ENCODE measurements at regions not wholly inside any gene's neighbourhood (a gene's known extent, or its start where the extent isn't known, plus 50 kb on each side); places are given as distances from the start of the nearest gene placed in this dataset.

DNA sequence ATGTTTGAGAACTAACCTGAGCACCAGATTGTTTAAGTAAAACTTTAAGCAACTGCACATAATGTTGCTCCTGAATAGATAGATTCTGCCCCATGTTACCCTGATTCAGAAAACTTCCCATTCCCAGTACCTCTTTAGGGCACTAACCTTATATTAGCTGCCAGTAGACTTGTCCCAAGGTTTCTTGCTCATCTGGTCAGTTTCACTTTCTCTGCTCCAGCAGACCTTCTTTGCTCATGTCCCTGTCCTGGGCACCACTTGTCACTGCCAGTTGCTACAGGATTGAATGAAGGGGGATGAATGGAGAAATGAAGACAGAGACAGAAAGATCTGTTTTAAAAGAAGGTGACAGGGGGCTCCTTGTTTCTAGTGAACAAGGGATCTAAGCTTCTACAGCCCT is 65.2 kb upstream of the UGT2B10 start:
- DNase-seq (no peak), ATAC-seq (ENCODE audit: poor library complexity) (no peak)
- Mint-ChIP-seq H3K27me3 (no peaks in the 10 kb centered on the region), H3K9me3 (no peaks in the 10 kb centered on the region), H3K27ac (no peak overlapping the region), H3K36me3 (ENCODE audit: low read depth) (no peaks in the 10 kb centered on the region), H3K4me1 (ENCODE audit: low read depth) (no peaks in the 10 kb centered on the region), H3K4me3 (no peak overlapping the region)
- no peak overlapping the region for H3K27ac ChIP-seq (ENCODE audit: low read depth in 1 of 2, low read length in 2 of 2)
- no peaks in the 10 kb centered on the region for H3K36me3 ChIP-seq (ENCODE audit: insufficient read depth, low read length)
- intact Hi-C loops (cut with DNase I, micrococcal nuclease) = no loop called here
- H3K4me3 ChIP-seq (ENCODE audit: low read length) = no peak overlapping the region
- ChIA-PET POLR2A (no interaction called here), CTCF (no interaction called here)
- H3K4me1 ChIP-seq (ENCODE audit: insufficient read depth, low read length) = no peaks in the 10 kb centered on the region
- no peaks in the 10 kb centered on the region for H3K27me3 ChIP-seq (ENCODE audit: control insufficient read depth in 1 of 2, insufficient read depth in 2 of 2, low read length in 2 of 2)
- no peak for TF ChIP-seq CTCF (IDR thresholded peaks at IDR 0.05)
- H3K9me3 ChIP-seq (ENCODE audit: control insufficient read depth in 1 of 2, insufficient read depth in 1 of 2, low read length in 2 of 2) = no peaks in the 10 kb centered on the region

DNA sequence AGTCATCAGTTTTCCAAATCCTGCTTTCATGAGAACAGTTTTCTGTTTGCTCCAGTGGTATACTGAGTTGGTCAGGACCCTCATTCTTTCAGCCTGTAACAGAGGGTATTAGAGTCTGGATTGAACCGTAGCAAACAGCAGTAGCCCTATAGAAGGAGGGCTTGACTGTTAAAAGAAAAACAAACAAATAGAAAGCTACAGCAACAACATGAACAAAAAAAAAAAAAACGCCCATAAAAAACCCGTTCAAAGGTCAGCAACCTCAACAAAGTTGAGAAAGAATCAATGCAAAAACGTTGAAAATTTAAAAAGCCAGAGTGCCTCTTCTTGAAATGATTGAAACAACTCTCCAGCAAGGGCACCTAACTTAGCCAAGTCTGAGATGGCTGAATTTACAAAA is 64.7 kb upstream of the UGT2B10 start:
- Histone ChIP-seq H3K9me3 (ENCODE audit: control insufficient read depth in 1 of 2, insufficient read depth in 1 of 2, low read length in 2 of 2) (no peaks in the 10 kb centered on the region), H3K36me3 (ENCODE audit: insufficient read depth, low read length) (no peaks in the 10 kb centered on the region), H3K27me3 (ENCODE audit: control insufficient read depth in 1 of 2, insufficient read depth in 2 of 2, low read length in 2 of 2) (no peaks in the 10 kb centered on the region), H3K4me1 (ENCODE audit: insufficient read depth, low read length) (no peaks in the 10 kb centered on the region), H3K27ac (ENCODE audit: low read depth in 1 of 2, low read length in 2 of 2) (no peak overlapping the region), H3K4me3 (ENCODE audit: low read length) (no peak overlapping the region)
- no peak for ATAC-seq (ENCODE audit: poor library complexity)
- no peak for DNase-seq
- Mint-ChIP-seq H3K27ac (no peak overlapping the region), H3K27me3 (no peaks in the 10 kb centered on the region), H3K9me3 (no peaks in the 10 kb centered on the region), H3K4me1 (ENCODE audit: low read depth) (no peaks in the 10 kb centered on the region), H3K36me3 (ENCODE audit: low read depth) (no peaks in the 10 kb centered on the region), H3K4me3 (no peak overlapping the region)
- TF ChIP-seq CTCF (IDR thresholded peaks at IDR 0.05) = no peak
- ChIA-PET CTCF (no interaction called here), POLR2A (no interaction called here)
- intact Hi-C loops (cut with DNase I, micrococcal nuclease) = no loop called here

GRCh38 chr4:68765876-68766275 is 49.9 kb upstream of the UGT2B10 start:
- Histone ChIP-seq H3K36me3 (ENCODE audit: insufficient read depth, low read length) (no peaks in the 10 kb centered on the region), H3K4me1 (ENCODE audit: insufficient read depth, low read length) (no peaks in the 10 kb centered on the region), H3K27me3 (ENCODE audit: control insufficient read depth in 1 of 2, insufficient read depth in 2 of 2, low read length in 2 of 2) (no peaks in the 10 kb centered on the region), H3K4me3 (ENCODE audit: low read length) (no peak overlapping the region), H3K27ac (ENCODE audit: low read depth in 1 of 2, low read length in 2 of 2) (no peak overlapping the region), H3K9me3 (ENCODE audit: control insufficient read depth in 1 of 2, insufficient read depth in 1 of 2, low read length in 2 of 2) (no peaks in the 10 kb centered on the region)
- TF ChIP-seq CTCF (IDR thresholded peaks at IDR 0.05) = no peak
- no peaks in the 10 kb centered on the region for H3K27me3 Mint-ChIP-seq
- ATAC-seq (ENCODE audit: poor library complexity) (no peak), DNase-seq (no peak)
- ChIA-PET CTCF (no interaction called here), POLR2A (no interaction called here)
- H3K9me3 Mint-ChIP-seq = peaks cover 2% of the 10 kb centered on the region
- H3K4me1 Mint-ChIP-seq (ENCODE audit: low read depth) = no peaks in the 10 kb centered on the region
- intact Hi-C loops (cut with DNase I, micrococcal nuclease) = no loop called here
- no peak overlapping the region for H3K4me3 Mint-ChIP-seq
- no peak overlapping the region for H3K27ac Mint-ChIP-seq
- H3K36me3 Mint-ChIP-seq (ENCODE audit: low read depth) = no peaks in the 10 kb centered on the region
